ENCODE measurements at regions not wholly inside any gene's neighbourhood (a gene's known extent, or its start where the extent isn't known, plus 50 kb on each side); places are given as distances from the start of the nearest gene placed in this dataset.

GRCh38 chr2:88831792-88832248 is 140.3 kb downstream of the RPIA start:
- CTCF ChIA-PET: interaction anchor here (0.7 to 18.4 kb wide), 30 partner anchors 10 to 321 kb away, joined by 3 to 460 read pairs (median 5); no protein-coding TSS in a partner anchor
- peak; percentile 74 for DNase-seq (ENCODE audit: extremely low spot score)
- TF ChIP-seq CTCF (IDR thresholded peaks at IDR 0.05; ENCODE audit: control extremely low read depth, extremely low read depth, low read depth, missing control alignments): peak; percentile 99
- POLR2A ChIA-PET: interaction anchor here (0.5 to 6.0 kb wide), 7 partner anchors 15 to 196 kb away, joined by 3 to 79 read pairs (median 3); no protein-coding TSS in a partner anchor

GRCh38 chr2:88832311-88832991 is 141.0 kb downstream of the RPIA start:
- peak; percentile 19 for TF ChIP-seq CTCF (IDR thresholded peaks at IDR 0.05; ENCODE audit: control extremely low read depth, extremely low read depth, low read depth, missing control alignments)
- no peak for DNase-seq (ENCODE audit: extremely low spot score)
- POLR2A ChIA-PET: interaction anchor here (1.0 to 6.0 kb wide), 3 partner anchors 14 to 195 kb away, joined by 3 to 79 read pairs (median 7); no protein-coding TSS in a partner anchor
- CTCF ChIA-PET: interaction anchor here (0.9 to 18.4 kb wide), 27 partner anchors 9 to 320 kb away, joined by 3 to 460 read pairs (median 5); no protein-coding TSS in a partner anchor

GRCh38 chr2:88832992-88833389 is 141.5 kb downstream of the RPIA start:
- CTCF ChIA-PET: interaction anchor here (0.9 to 18.4 kb wide), 16 partner anchors 8 to 196 kb away, joined by 3 to 460 read pairs (median 12); no protein-coding TSS in a partner anchor
- no peak for DNase-seq (ENCODE audit: extremely low spot score)
- no peak for TF ChIP-seq CTCF (IDR thresholded peaks at IDR 0.05; ENCODE audit: control extremely low read depth, extremely low read depth, low read depth, missing control alignments)
- POLR2A ChIA-PET: interaction anchor here (6.0 kb wide), 1 partner anchor 24 kb away, joined by 79 read pairs; no protein-coding TSS in a partner anchor

- POLR2A ChIA-PET: interaction anchor here (6.0 kb wide), 1 partner anchor 23 kb away, joined by 79 read pairs; no protein-coding TSS in a partner anchor
- no peak for DNase-seq (ENCODE audit: extremely low spot score)
- TF ChIP-seq CTCF (IDR thresholded peaks at IDR 0.05; ENCODE audit: control extremely low read depth, extremely low read depth, low read depth, missing control alignments): no peak
- CTCF ChIA-PET: interaction anchor here (4.8 to 18.4 kb wide), 2 partner anchors 20 to 46 kb away, joined by 36 to 460 read pairs; no protein-coding TSS in a partner anchor
These were observed 142.9 kb downstream of the RPIA start for GRCh38 chr2:88834376-88834775.

GRCh38 chr2:88834866-88835265 is 143.4 kb downstream of the RPIA start:
- CTCF ChIA-PET: interaction anchor here (1.4 to 18.4 kb wide), 3 partner anchors 19 to 83 kb away, joined by 3 to 460 read pairs (median 36); no protein-coding TSS in a partner anchor
- DNase-seq (ENCODE audit: extremely low spot score): no peak
- no peak for TF ChIP-seq CTCF (IDR thresholded peaks at IDR 0.05; ENCODE audit: control extremely low read depth, extremely low read depth, low read depth, missing control alignments)
- POLR2A ChIA-PET: interaction anchor here (1.0 to 6.0 kb wide), 2 partner anchors 14 to 22 kb away, joined by 3 to 79 read pairs; no protein-coding TSS in a partner anchor

- no peak for DNase-seq (ENCODE audit: extremely low spot score)
- no peak for TF ChIP-seq CTCF (IDR thresholded peaks at IDR 0.05; ENCODE audit: control extremely low read depth, extremely low read depth, low read depth, missing control alignments)
- ChIA-PET POLR2A (interaction anchor here (0.6 to 6.0 kb wide), 3 partner anchors 13 to 820 kb away, joined by 3 to 79 read pairs (median 3); no protein-coding TSS in a partner anchor), CTCF (interaction anchor here (1.4 to 18.4 kb wide), 2 partner anchors 19 to 84 kb away, joined by 3 to 460 read pairs; no protein-coding TSS in a partner anchor)
These were observed 144.3 kb downstream of the RPIA start for GRCh38 chr2:88835726-88836125.

Measured in GM10248 (cell line).